Fibroblast of skin of back (primary cell): ENCODE measurements at regions not wholly inside any gene's neighbourhood (a gene's known extent, or its start where the extent isn't known, plus 50 kb on each side); places are given as distances from the start of the nearest gene placed in this dataset.
"Not testable (repeated sequence)": the region's sequence is repeated elsewhere in the genome, so short reads cannot be mapped to it uniquely, and the experiment has no call there.

Experiments used
- DNase-seq: peaks from one replicate; pipeline ENCODE4 v3.0.0-alpha.2; 2013

DNA sequence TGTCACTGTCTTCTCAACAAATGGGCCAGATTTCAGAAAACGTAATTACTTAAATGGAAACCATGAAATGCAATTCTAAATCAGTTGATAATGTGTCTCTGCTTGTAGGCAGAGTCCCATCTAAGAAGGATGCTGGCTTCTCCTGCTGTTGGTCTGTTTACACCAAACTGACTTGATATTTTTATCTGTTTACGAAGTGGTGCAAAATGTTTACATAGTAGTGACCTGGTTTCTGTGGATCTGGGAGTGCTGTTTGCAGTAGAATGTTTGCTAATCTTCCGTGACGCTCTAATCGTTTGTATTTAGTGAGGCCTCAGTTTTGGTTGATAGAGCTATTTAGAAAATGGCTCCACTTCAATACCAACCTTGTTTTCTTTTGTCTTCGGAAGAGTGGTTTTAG is 213.5 kb downstream of the VEGFC start:
- no peak for DNase-seq

DNA sequence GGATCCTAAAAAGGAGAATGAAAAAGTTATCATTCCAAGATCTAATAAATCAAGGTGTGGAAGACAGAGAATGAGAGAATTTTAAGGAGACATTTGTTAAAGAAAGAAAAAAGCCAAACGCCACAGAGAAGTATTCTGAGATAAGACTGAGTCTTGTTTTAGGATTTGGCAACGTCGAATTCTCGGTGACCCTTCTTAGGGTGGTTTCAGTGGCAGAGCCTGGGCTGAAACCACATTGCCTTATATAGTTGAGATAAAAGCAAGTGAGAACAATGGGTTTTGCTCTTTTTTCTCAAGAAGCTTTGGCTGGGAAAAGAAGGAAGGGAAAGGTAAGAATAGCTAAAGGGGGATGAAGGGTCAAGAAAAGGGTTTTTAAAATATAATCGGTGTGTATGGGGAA is 209.4 kb downstream of the VEGFC start:
- DNase-seq, result no peak

DNA sequence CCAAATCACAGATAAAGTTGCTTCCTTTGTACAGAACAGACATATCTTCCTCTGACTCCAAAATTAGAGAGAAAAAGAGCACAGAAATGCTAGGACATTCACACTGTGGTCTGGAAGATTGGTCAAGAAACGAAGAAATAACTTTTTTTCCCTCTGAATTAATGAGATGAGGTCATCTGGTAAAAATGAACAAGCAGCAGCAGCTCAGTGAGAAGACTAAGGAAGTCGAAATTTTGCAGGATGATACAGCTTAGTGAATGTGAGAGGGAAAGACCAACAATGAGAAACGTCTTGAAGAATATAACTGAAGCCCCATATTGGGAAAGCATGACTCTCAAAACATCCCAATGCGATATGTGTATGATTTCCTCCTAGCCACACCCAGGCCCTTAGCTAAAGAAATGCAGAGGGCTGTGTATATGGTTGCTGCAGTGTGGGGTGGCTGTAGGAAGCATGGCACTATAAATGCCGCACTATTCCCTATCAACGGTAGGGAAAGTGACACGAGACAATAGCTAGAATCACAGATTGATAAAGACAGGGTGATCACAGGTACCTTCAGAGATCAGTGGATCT is 208.6 kb downstream of the VEGFC start:
- DNase-seq, result peak; percentile 48

DNA sequence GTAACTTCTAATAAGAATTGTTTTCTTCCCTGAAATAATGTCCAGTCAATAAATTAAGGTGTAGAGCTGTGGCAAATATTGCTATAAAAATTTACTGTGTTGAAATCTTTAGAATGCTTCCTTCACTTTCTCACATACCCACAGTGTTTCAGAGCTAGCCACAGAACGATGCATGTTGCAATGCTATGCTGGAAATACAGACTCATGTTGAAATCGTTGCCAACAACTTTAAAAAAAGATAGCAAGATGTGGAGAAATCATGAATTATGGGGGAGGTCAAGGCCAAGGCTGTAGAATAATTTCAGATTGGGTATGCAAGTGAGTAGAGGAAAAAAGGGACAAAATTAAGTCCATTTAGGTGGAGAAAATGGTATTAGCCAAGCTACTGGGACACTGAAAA is 204.8 kb downstream of the VEGFC start:
- no peak for DNase-seq

DNA sequence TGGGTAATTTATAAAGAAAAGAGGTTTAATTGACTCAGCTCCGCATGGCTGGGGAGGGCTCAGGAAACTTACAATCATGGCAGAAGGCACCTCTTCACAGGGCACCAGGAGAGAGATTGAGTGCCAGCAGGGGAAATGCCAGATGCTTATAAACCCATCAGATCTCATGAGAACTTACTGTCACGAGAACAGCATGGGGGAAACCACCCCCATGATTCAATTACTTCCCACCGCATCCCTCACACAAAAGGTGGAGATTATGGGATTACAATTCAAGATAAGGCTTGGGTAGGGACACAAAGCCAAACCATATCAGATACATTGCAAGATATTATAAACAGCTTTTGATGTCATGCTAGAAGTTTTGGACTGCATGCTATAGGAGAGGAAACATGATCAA is 204.3 kb downstream of the VEGFC start:
- DNase-seq, result no peak

DNA sequence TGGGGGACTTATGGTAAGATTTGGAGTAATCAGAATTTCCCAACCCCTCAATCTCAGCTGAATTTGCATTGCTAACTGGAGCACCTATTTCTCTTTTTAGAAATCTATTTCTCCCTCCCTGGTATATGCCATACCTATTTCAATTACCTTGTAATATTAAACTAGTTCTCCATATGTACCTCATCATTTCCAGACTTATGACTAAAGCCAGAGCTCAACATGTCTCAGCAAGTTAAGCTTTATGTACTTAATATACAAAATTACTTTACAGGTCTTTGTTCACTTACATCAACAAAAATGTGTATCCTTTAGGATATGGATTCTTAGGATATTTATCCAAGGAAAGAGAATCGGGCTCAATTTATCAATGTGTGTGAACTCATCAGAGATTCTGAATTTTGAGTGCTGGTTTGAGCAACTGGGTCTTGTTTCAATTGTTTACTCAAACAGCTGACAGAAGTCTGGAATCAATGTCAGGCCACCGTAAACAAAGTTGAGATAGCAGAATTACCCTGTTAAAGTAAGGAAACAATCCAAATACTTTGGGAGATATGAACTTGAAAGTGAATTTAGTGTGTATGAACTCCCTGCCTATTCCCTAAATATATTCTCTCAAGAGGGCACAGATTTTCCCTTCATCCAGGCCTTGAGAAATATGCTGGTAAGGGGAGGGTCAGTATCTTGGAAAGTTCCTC is 199.6 kb downstream of the VEGFC start:
- no peak for DNase-seq

DNA sequence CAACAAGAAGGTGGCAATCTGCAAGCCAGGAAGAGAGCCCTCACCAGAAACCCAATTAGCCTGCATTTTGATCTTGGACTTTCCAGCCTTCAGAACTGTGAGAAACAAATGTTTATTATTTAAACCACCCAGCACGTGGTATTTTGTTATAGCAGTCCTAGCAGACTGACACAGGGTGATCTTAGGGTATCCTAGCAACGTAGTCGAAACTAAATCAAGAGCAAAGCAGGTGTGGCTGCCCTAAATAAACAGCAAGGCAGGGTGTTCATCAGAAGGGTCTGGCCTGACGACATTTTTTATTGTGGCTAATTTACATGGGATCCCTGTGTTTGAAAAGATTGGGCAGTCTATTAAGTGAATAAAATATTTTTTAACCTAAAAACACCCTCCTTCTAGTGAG is 198.8 kb downstream of the VEGFC start:
- DNase-seq, result no peak

DNA sequence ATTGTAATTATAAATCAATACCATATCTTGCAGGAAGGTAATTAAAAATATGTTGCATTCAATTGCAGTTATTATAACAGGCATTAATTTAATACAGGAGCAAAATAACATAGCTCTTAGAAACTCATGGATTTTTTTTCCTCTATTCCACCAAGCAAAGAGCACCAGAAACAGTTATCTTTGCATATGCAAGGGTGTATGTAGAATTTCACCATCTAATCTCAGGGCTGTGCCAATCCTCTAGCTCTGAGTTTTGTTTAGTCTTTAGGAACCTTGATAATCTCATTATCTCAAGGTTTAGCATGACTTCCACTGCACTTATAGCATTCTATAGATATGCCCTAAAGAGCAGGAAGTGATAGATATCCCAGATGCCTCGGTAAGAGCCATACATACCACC is 197.5 kb downstream of the VEGFC start:
- no peak for DNase-seq

DNA sequence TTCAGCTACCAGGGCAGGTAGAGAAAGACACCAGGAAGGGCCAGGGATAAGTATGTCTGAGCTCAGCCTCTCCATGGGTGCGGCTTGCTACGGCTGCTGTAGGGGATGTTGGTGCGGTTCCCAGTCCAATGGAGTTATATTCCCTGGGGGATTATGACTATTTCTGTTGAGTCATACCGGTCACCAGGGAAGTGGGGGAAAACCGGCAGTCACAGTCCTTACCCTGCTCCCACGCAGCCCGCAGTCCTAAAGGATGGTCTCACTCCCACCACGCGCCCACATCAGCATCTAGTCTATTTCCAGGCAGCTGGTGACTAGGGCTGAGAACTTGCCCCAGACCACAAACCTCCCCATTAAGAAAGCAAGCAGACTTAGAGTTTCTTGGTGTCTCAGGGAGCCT is 191.6 kb downstream of the VEGFC start:
- DNase-seq, result peak; percentile 84

DNA sequence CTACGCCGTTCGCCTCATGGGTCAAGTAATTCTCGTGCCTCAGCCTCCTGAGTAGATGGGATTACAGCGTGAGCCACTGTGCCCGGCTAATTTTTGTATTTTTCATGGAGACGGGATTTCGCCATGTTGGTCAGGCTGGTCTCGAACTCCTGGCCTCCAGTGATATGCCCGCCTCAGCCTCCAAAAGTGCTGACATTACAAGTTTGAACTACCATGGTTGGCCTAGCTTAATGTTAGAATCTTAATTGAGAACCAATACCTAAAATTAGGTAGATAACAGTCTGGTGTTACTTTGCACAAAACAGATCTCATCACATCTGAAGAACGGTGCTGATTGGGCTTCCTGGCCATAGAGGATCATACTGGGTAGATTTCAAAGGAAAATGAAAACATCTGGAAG is 184.9 kb downstream of the VEGFC start:
- DNase-seq, result no peak

DNA sequence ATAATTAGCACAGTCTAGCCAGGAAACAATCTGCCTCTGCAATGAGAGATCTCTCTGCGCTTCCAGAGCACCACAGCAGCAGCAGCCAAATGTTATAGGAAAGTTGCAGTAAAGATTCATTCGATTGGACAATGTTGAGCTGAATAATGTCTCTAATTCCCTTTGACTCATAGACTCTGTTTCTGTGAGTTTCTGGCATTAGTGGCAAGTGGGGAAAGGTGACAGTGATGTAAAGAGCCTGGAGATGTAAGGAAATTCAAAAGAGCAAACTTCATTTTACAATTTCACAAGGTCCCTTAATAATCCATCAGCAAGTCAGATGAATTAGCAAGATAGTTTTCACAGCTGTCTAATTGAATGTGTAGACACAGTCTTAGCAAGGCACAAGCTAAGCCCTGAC is 184.4 kb downstream of the VEGFC start:
- DNase-seq, result no peak

DNA sequence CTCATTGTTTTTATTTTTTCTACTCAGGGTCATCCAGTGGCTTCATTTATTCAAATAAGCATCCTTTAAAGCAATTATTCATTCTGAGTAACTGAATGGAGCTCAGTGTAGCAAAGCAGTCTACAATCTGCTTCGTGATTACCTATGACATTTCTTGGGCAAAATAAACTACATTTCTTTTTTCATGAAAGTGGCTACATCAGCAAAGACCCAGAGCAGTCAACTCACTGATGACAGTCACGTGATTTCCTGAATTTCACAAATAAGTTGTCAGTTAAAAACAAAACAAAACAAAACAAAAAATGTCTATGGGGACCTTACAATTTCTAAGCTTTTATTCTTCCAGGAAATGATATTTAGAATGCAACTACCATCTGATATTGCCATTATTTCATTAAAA is 182.1 kb downstream of the VEGFC start:
- no peak for DNase-seq

DNA sequence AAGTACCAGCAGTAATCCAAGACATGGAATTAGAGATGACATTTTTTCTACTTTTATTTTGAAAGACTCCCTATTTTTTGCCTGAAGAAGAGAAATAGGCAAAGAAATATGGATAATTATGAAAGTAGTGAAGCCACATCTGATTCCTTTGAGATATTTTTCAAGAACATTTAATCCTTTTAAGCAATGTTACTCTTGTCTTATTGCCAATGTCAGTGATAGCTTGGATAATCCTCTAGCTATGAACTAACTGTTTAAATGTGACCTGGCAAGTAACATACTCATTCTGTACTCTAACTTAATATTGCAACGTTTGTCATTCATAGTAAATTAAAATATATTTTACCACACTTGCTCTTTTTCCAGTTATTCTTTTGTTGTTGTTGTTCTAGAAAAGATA is 181.3 kb downstream of the VEGFC start:
- no peak for DNase-seq

DNA sequence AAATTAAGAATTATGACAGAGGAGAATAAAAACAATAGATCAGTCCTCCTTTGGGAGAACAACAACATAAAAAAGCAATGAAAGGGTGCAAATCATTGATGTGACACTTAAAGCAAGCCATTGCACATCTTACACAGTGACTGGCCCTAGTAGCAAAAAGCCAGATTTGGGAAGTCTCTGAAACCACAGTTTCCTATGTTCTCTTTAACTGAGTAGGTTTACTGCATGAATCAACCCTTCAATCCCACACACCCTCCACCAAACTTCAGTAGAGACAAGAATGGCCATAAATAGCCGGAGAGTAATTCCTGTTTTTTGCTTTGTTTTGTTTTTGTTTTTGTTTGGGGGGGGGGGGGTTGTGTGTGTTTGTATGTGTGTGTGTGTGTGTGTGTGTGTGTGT is 180.8 kb downstream of the VEGFC start:
- no peak for DNase-seq

DNA sequence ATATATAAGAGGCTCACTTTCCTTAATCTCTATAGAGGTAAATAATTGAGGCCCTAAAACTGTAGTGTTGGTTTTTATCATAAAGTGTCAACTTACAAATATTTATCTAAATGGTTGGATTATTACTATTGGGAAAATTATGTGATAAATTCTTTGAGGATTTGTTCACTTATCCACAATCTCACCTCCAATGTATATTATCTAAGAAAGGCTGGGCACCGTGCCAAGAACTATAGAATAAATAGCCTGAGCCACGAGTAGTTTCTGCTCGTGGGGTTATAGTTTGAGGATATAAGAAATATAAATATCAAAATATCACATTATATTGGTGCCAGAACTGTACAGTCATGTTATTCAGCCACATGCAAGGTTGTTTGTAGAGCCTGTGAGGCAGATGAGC is 177.9 kb downstream of the VEGFC start:
- DNase-seq, result peak; percentile 16

DNA sequence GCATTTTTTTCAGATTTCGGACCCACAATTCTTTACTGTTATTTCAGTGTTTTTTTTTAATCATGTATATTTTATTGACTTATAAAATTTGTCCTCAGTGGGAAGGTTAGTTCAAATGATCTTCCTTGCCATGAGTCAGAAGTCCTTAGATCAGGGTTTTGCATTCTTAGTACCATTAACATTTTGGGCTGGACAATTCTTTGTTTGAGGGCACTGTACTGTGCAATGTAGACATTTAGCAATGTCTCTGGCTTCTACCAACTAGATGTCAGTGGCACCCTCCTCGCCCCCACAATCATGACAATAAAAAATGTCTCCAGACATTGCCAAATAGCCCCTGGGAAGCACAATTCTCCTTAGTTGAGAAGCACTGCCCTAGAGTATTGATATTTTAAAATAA is 176.6 kb downstream of the VEGFC start:
- no peak for DNase-seq

DNA sequence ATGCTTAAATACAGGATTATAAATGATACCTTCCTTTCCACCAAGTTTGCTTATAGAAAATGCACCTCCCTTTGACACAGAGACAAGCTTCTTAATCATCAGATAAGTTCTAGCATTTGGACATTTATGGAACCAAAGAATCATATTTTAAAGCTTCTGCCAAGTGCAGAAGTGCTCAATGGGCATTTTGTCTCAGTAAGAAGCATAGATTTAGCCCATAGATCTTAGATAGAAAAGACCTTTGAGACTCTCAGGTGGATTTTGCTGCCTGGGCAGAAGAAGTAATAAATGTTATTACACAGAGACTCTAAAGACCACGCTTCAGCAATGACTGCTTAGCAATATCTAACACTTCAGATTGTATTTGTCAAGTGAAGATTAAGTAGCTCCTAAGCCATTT is 174.6 kb downstream of the VEGFC start:
- DNase-seq, result no peak

DNA sequence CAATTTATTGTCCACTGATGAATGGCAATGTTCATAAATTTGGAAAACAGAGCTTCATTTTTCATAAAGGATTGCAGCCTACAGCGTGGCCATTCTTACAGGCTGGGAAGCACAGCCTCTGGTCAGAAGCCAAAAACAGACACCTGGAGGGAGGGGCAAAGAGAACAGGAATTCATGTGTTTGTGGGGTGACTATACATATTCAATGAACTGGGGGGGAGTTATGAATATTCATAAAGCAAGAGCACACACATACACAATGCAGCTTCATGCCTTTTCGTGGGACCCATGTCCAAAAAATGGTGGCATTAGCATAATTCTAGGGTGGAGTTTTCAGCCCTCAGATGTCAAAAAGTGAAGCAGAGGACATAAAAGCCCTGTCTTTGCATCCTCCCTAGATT is 173.3 kb downstream of the VEGFC start:
- no peak for DNase-seq

DNA sequence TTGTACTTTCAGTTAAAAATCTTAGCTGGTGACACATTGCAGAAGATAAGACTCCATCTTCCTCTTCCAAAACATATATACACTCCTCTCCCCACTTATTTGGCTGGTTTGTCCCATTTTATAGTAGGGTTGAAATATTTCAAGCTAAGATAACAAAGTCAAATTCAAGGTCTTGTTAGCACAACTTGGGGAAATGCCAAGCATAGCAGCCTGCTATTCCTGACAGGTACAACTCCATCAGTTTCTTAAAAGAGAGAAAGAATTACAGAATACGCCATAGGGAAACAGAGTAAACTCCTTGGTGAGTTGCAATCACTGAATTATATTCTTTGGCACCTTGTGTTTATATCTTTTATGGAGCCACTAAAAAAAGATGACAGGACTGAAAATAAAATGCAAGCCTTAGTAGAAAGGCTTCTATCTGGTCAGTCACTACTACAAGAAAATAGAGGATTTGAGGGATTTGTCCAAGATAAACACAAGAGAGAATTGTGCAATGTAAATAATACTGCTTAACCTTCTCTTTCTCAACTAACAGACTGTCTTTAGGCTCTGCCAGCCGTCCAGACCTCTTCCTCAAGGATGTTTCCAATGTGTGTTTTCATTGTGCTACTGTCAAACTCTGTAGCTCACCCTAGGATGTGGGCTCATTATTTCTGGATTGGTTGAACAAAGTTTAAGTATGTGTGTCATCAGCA is 170.3 kb downstream of the VEGFC start:
- peak; percentile 49 for DNase-seq

DNA sequence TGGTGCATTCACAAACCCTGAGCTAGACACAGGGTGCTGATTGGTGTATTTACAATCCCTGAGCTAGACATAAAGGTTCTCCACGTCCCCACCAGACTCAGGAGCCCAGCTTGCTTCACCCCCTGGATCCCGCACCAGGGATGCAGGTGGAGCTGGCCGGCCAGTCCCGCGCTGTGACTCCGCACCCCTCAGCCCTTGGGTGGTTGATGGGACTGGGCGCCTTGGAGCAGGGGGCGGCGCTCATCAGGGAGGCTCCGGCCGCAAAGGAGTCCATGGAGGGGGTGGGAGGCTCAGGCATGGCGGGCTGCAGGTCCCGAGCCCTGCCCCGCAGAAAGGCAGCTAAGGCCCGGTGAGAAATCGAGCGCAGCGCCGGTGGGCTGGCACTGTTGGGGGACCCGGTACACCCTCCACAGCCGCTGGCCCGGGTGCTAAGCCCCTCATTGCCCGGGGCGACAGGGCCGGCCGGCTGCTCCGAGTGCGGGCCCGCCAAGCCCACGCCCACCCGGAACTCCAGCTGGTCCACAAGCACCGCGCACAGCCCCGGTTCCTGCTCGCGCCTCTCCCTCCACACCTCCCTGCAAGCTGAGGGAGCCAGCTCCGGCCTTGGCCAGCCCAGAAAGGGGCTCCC is 167.6 kb downstream of the VEGFC start:
- DNase-seq, result not testable (repeated sequence)

DNA sequence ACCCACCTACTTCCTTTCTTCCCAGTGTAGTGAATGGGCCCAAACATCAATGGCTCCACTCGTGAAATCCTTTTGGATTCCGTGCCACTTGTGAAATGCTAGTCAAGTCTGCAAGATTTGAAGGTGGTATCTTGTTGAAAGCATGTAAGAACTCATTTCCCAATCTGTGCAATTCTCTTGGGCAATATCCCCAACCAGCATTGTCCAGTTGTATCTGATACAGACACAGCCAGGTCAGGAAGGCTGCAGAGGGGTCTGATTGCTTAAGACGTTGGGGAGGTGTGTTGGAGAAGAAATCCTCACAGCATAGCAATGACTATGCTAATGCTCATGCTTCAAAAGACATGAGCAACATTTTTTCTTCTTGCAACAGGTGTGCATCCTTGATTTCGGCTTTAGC is 164.8 kb downstream of the VEGFC start:
- DNase-seq, result no peak

DNA sequence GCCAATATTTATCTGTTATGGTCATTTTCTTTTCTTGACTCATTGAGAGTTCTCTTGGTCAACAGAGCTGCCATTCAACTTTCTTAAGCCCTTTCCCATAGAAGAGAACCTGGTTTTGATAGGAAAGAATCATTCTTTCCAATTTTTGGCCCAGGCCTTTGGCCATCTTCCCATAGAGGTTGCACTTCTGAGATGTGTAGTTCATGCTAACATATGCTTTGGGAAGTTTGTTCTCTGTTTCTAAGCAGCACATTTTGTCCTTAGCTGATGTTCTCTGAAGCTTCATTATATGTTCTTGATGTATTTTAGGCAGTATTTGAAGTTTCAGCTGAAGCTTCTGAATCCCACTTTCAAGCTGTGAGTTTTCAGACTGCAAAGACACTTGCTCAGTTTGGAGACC is 161.1 kb downstream of the VEGFC start:
- no peak for DNase-seq
